ENCODE measurements at regions not wholly inside any gene's neighbourhood (a gene's known extent, or its start where the extent isn't known, plus 50 kb on each side); places are given as distances from the start of the nearest gene placed in this dataset.

- TF ChIP-seq CTCF (IDR thresholded peaks at IDR 0.05), result no peak
- TF ChIP-seq POLR2AphosphoS5 (IDR thresholded peaks at IDR 0.05; ENCODE audit: insufficient read depth in 1 of 2, low read depth in 1 of 2), result no peak
- TF ChIP-seq POLR2A (IDR thresholded peaks at IDR 0.05), result no peak
Observed at GRCh38 chr12:75613981-75614380, 102.6 kb upstream of the KRR1 start.

Data from vagina (tissue), 2 donors.